ENCODE measurements at regions not wholly inside any gene's neighbourhood (a gene's known extent, or its start where the extent isn't known, plus 50 kb on each side); places are given as distances from the start of the nearest gene placed in this dataset.

- no peaks in the 10 kb centered on the region for H3K27me3 ChIP-seq (ENCODE audit: insufficient read depth, low read length)
- H3K4me3 ChIP-seq (ENCODE audit: low read length) = no peak overlapping the region
- no peaks in the 10 kb centered on the region for H3K9me3 ChIP-seq (ENCODE audit: low read depth, low read length)
- H3K4me1 ChIP-seq (ENCODE audit: insufficient read depth, low read length) = no peaks in the 10 kb centered on the region
These were observed 909.9 kb upstream of the AMELY start for GRCh38 chrY:7821295-7822035.

- H3K4me1 ChIP-seq (ENCODE audit: insufficient read depth, low read length) = peaks cover 10% of the 10 kb centered on the region
- no peaks in the 10 kb centered on the region for H3K9me3 ChIP-seq (ENCODE audit: low read depth, low read length)
- no peaks in the 10 kb centered on the region for H3K27me3 ChIP-seq (ENCODE audit: insufficient read depth, low read length)
- H3K4me3 ChIP-seq (ENCODE audit: low read length) = no peak overlapping the region
These were observed 907.4 kb upstream of the AMELY start for GRCh38 chrY:7818924-7819323.

GRCh38 chrY:7816567-7816966 lies 905.0 kb upstream of the AMELY start:
- no peaks in the 10 kb centered on the region for H3K27me3 ChIP-seq (ENCODE audit: insufficient read depth, low read length)
- H3K4me3 ChIP-seq (ENCODE audit: low read length) = no peak overlapping the region
- H3K9me3 ChIP-seq (ENCODE audit: low read depth, low read length) = no peaks in the 10 kb centered on the region
- H3K4me1 ChIP-seq (ENCODE audit: insufficient read depth, low read length) = peaks cover 10% of the 10 kb centered on the region

- Histone ChIP-seq H3K9me3 (ENCODE audit: low read depth, low read length) (no peaks in the 10 kb centered on the region), H3K4me3 (ENCODE audit: low read length) (no peak overlapping the region), H3K27me3 (ENCODE audit: insufficient read depth, low read length) (no peaks in the 10 kb centered on the region), H3K4me1 (ENCODE audit: insufficient read depth, low read length) (peaks cover 10% of the 10 kb centered on the region)
These were observed 904.4 kb upstream of the AMELY start for GRCh38 chrY:7815921-7816320.

GRCh38 chrY:7815285-7815684 lies 903.7 kb upstream of the AMELY start:
- H3K4me1 ChIP-seq (ENCODE audit: insufficient read depth, low read length) = peaks cover 17% of the 10 kb centered on the region
- H3K4me3 ChIP-seq (ENCODE audit: low read length) = no peak overlapping the region
- no peaks in the 10 kb centered on the region for H3K27me3 ChIP-seq (ENCODE audit: insufficient read depth, low read length)
- H3K9me3 ChIP-seq (ENCODE audit: low read depth, low read length) = no peaks in the 10 kb centered on the region

GRCh38 chrY:7814361-7814760 lies 902.8 kb upstream of the AMELY start:
- no peak overlapping the region for H3K4me3 ChIP-seq (ENCODE audit: low read length)
- no peaks in the 10 kb centered on the region for H3K9me3 ChIP-seq (ENCODE audit: low read depth, low read length)
- H3K4me1 ChIP-seq (ENCODE audit: insufficient read depth, low read length) = peaks cover 23% of the 10 kb centered on the region
- no peaks in the 10 kb centered on the region for H3K27me3 ChIP-seq (ENCODE audit: insufficient read depth, low read length)

GRCh38 chrY:7810359-7810758 lies 898.8 kb upstream of the AMELY start:
- no peaks in the 10 kb centered on the region for H3K9me3 ChIP-seq (ENCODE audit: low read depth, low read length)
- no peak overlapping the region for H3K4me3 ChIP-seq (ENCODE audit: low read length)

GRCh38 chrY:7807516-7807870 lies 895.9 kb upstream of the AMELY start:
- H3K4me3 ChIP-seq (ENCODE audit: low read length) = no peak overlapping the region

More at GRCh38 chrY:7810359-7810758, 898.8 kb upstream of the AMELY start:
- Histone ChIP-seq H3K4me1 (ENCODE audit: insufficient read depth, low read length) (peaks cover 22% of the 10 kb centered on the region), H3K27me3 (ENCODE audit: insufficient read depth, low read length) (no peaks in the 10 kb centered on the region)

GRCh38 chrY:7806592-7807515 lies 895.3 kb upstream of the AMELY start:
- no peak overlapping the region for H3K4me3 ChIP-seq (ENCODE audit: low read length)
- no peaks in the 10 kb centered on the region for H3K9me3 ChIP-seq (ENCODE audit: low read depth, low read length)
- peaks cover 13% of the 10 kb centered on the region for H3K4me1 ChIP-seq (ENCODE audit: insufficient read depth, low read length)
- H3K27me3 ChIP-seq (ENCODE audit: insufficient read depth, low read length) = no peaks in the 10 kb centered on the region

More at GRCh38 chrY:7807516-7807870, 895.9 kb upstream of the AMELY start:
- Histone ChIP-seq H3K4me1 (ENCODE audit: insufficient read depth, low read length) (peaks cover 13% of the 10 kb centered on the region), H3K27me3 (ENCODE audit: insufficient read depth, low read length) (no peaks in the 10 kb centered on the region), H3K9me3 (ENCODE audit: low read depth, low read length) (no peaks in the 10 kb centered on the region)

- Histone ChIP-seq H3K4me1 (ENCODE audit: insufficient read depth, low read length) (peaks cover 9% of the 10 kb centered on the region), H3K27me3 (ENCODE audit: insufficient read depth, low read length) (no peaks in the 10 kb centered on the region), H3K9me3 (ENCODE audit: low read depth, low read length) (no peaks in the 10 kb centered on the region), H3K4me3 (ENCODE audit: low read length) (no peak overlapping the region)
These were observed 894.1 kb upstream of the AMELY start for GRCh38 chrY:7805624-7806023.

GRCh38 chrY:7803737-7804136 lies 892.2 kb upstream of the AMELY start:
- Histone ChIP-seq H3K27me3 (ENCODE audit: insufficient read depth, low read length) (no peaks in the 10 kb centered on the region), H3K4me1 (ENCODE audit: insufficient read depth, low read length) (no peaks in the 10 kb centered on the region), H3K9me3 (ENCODE audit: low read depth, low read length) (no peaks in the 10 kb centered on the region)

GRCh38 chrY:7796128-7796527 lies 884.6 kb upstream of the AMELY start:
- Histone ChIP-seq H3K4me3 (ENCODE audit: low read length) (no peak overlapping the region), H3K4me1 (ENCODE audit: insufficient read depth, low read length) (no peaks in the 10 kb centered on the region), H3K27me3 (ENCODE audit: insufficient read depth, low read length) (no peaks in the 10 kb centered on the region), H3K9me3 (ENCODE audit: low read depth, low read length) (no peaks in the 10 kb centered on the region)

More at GRCh38 chrY:7803737-7804136, 892.2 kb upstream of the AMELY start:
- no peak overlapping the region for H3K4me3 ChIP-seq (ENCODE audit: low read length)

GRCh38 chrY:7794441-7794840 lies 882.9 kb upstream of the AMELY start:
- Histone ChIP-seq H3K4me1 (ENCODE audit: insufficient read depth, low read length) (no peaks in the 10 kb centered on the region), H3K9me3 (ENCODE audit: low read depth, low read length) (no peaks in the 10 kb centered on the region)

GRCh38 chrY:7793989-7794388 lies 882.4 kb upstream of the AMELY start:
- Histone ChIP-seq H3K4me3 (ENCODE audit: low read length) (no peak overlapping the region), H3K4me1 (ENCODE audit: insufficient read depth, low read length) (no peaks in the 10 kb centered on the region), H3K9me3 (ENCODE audit: low read depth, low read length) (no peaks in the 10 kb centered on the region)

More at GRCh38 chrY:7794441-7794840, 882.9 kb upstream of the AMELY start:
- Histone ChIP-seq H3K27me3 (ENCODE audit: insufficient read depth, low read length) (no peaks in the 10 kb centered on the region), H3K4me3 (ENCODE audit: low read length) (no peak overlapping the region)

GRCh38 chrY:7792431-7792830 lies 880.9 kb upstream of the AMELY start:
- no peak overlapping the region for H3K4me3 ChIP-seq (ENCODE audit: low read length)
- H3K4me1 ChIP-seq (ENCODE audit: insufficient read depth, low read length) = no peaks in the 10 kb centered on the region
- no peaks in the 10 kb centered on the region for H3K9me3 ChIP-seq (ENCODE audit: low read depth, low read length)
- H3K27me3 ChIP-seq (ENCODE audit: insufficient read depth, low read length) = no peaks in the 10 kb centered on the region

More at GRCh38 chrY:7793989-7794388, 882.4 kb upstream of the AMELY start:
- no peaks in the 10 kb centered on the region for H3K27me3 ChIP-seq (ENCODE audit: insufficient read depth, low read length)

All from mononuclear cell (primary cell).